GM18873 (cell line): ENCODE measurements at regions not wholly inside any gene's neighbourhood (a gene's known extent, or its start where the extent isn't known, plus 50 kb on each side); places are given as distances from the start of the nearest gene placed in this dataset.

Experiments used
- ATAC-seq: cut with Tn5 transposase; IDR thresholded peaks from one replicate; pipeline ENCODE4 v1.9.1; 2021; ENCODE audit warnings: mild to moderate bottlenecking, moderate library complexity, moderate number of reproducible peaks; ENCODE audit not compliant: unreplicated experiment, low FRiP score

DNA sequence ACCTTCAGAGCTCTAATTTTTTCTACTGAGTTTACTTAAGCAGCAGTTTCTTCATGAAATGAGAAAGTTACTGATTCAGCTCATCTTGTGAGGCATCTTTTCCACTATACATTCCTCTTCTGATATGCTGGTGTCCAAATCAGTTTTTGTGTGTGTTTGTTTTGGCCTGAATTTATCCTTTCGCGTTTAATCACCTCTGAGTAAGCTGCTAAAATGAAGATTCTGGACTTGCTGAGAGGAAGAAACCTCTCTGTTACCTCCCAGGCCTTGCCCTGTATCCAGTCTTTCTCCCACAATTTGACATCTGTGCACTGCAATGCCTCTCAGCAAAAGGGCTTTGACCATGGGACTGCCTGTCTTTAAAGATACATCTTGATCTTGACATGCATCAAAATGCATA lies 536.2 kb upstream of the NRSN1 start:
- no peak for ATAC-seq

- ATAC-seq = no peak
Observed at GRCh38 chr6:23590498-23591126, 535.4 kb upstream of the NRSN1 start.

GRCh38 chr6:23591761-23592160 lies 534.3 kb upstream of the NRSN1 start:
- ATAC-seq = no peak

- no peak for ATAC-seq
Observed at GRCh38 chr6:23600118-23600517, 525.9 kb upstream of the NRSN1 start.

DNA sequence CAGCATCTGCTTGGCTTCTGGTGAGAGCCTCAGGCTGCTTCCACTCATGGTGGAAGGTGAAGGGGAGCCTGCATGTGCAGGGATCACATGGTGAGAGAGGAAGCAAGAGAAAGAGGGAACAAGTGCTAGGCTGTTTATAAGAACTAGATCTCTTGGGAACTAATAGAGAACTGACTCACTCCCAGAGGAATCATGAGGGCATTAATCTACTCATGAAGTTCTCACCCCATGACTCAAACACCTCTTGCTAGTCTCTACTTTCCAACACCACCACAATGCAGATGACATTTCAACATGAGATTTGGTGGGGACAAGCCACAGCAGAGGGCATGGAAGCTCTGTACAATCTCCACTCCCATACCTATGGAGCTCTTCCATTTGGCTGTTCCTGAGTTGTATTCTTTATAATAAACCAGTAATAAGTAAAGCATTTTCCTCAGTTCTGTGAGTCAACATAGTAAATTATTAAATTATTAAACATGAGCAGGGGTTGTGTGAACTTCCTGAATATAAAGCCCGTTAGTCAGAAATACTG lies 524.1 kb upstream of the NRSN1 start:
- no peak for ATAC-seq

- ATAC-seq = no peak
Observed at GRCh38 chr6:23608931-23609435, 517.0 kb upstream of the NRSN1 start.

GRCh38 chr6:23611776-23612381 lies 514.1 kb upstream of the NRSN1 start:
- no peak for ATAC-seq

DNA sequence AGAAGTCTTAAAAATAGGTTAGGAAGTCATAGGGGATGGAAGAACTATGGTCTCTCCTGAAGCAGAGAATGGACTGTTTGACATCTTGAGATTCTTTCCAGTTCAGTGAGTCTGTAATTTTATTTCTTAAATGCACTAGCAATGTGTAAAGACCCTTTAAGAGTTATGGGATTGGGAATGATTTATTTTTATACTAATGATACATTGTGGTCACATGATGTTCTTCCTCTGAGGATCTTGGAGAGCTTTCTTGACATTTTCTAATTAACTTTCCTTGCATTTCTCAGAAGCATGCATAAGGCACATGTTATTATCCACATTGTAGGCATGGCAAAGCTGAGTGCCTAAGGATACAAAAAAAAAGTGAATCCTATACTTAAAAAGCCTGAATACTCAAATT lies 507.6 kb upstream of the NRSN1 start:
- ATAC-seq = no peak

DNA sequence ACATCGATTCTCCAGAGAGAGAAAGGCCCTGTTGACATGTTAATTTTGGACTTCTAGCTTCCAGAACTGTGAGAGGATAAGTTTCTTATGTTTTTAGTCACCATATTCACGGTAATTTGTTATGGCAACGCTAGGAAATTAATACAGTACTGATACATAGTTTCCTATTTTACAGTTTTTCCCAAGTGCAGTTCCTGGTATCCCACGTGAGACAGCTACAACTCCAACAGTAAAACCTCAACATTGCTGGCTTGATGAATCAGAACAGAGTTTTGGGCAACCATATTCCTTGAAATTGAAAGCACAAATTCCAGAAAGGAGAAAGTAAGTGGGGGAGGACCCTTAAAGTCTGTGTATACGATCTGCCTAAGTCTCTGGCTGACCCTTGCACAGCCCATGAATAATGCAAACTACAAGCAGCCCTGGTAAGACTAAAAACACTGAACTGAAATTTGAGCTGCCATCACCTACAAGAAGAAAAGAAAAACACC lies 505.1 kb upstream of the NRSN1 start:
- ATAC-seq = no peak

DNA sequence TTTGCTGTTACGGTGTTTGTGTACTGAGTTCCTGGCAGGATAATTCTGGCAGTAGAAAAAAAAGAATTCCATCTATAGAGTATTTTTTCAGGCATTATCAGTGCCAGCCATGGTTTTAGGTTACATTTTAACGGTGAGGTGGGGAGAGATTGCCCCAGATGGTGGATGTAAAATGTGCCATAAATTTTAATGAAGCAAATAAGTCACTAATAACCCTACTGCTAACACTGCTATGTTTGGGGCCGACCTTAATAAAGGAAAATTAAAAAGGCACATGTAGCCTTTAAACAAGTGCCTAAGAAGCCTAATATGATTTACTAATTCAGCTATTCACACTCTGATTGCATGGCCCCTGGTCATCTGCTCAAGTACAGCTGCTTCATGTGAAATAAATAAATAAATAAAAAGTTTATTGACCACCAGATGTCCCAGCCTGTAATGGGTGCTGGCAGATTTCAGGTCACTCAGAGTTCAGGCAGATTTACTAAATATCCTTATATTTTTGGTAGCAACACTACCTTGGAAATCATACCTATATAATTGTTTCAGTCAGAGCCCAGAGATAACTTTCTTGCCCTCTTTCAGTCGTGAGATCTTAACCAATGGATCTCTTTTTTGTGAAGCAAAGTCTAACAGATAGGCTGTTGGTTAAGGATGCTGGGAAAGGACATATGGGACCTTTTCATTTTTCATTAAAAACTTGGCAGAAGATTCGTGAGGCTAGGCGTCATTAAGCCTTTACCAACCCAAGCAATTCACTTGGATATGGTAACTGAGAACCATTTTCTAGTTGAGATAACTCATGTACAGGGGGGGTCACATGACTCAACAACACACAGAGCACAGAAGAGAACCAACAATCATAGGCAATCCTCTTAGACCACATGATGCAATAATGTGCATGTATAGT lies 495.0 kb upstream of the NRSN1 start:
- no peak for ATAC-seq

DNA sequence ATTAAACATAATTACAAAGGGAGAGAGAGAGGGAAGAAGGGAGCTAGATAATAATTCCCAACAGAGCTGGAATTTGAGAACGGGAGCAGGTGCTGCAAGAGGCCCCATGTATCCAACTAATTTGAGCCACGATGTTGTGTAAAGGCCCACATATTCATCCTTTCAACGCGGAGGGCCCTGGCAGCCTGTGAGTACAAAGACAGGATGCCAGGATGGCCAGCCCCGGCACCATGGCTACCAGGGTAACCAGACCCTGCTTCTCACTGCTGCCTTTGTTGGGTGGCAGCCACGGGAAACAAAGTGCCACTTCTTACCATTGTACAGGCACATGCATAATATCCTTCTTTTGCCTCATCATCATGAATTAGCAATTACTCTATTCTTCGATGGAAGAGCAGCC lies 492.0 kb upstream of the NRSN1 start:
- ATAC-seq = no peak

DNA sequence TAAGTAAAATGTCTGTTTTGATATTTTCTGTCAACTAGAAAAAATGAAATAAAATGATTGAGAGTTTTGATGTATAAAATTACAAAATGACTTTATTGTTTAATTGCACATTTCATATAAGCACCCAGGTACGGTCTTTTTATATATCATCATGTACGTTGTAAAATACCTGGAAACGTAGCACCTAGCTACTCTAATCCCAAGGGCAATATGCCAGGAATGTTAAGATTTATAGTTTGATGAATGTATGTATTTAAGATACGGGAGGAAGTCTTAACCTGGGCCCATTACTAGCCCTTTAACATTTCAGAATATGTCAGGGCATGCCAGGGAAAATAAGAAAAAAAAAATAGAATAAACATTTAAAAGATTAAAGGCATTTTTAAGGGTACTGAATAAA lies 490.9 kb upstream of the NRSN1 start:
- ATAC-seq = no peak

DNA sequence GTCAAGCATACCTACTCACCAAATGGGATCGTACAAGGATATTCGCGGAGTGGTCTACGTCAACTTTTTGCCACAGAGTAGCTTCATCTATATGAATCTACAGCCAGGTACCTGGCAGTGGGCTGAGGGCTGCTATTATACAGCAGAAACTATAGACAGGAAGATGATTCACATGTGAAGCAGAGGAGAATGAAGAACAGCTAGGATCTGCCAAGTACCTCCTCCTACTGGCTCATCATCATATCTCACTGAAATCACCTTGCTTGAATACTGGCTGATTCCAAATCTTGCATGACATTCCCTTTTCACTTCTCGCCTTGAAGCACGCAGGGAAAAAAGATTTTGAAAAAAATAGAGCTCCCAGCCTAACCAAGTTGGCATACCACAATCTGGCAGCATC lies 488.7 kb upstream of the NRSN1 start:
- ATAC-seq = no peak

DNA sequence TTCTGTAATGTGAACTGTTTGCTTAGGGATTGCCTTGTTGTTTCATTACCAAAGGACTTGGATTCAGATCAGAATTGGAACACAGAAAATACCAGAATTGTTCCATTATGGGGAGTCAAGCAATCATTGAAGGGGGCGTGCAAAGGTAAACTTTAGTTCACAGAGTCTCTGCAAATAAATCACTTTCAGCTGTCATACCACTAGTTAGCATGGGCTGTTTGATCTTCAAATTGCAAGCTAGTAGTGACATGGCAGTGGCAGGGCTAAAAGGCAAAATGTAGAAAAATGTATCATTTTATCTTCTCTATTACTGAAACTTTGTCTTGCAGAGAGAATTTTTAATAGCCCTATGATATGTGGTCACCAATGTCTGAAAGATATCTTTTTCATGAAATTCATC lies 483.2 kb upstream of the NRSN1 start:
- no peak for ATAC-seq

DNA sequence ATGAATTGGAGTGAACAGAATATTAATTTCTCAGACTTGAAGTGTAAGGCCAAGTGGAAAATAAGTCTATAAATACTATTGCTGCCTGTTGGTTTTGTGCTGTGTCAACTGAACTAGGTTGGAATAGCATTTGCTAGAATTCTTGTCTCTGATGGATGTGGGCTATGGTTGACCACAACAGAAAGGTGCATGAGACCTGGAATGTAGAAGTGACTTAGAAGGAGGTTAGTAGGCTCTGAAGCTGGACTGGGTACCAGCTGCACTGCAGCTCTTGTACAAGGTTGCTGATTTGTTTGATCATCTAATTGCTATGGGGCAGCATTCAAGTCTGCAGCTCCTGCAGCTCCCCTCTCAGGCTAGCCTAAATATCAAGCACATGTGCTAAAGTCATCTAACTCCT lies 479.0 kb upstream of the NRSN1 start:
- ATAC-seq = no peak

GRCh38 chr6:23650676-23651075 lies 475.3 kb upstream of the NRSN1 start:
- ATAC-seq = no peak

GRCh38 chr6:23654745-23655144 lies 471.3 kb upstream of the NRSN1 start:
- no peak for ATAC-seq

DNA sequence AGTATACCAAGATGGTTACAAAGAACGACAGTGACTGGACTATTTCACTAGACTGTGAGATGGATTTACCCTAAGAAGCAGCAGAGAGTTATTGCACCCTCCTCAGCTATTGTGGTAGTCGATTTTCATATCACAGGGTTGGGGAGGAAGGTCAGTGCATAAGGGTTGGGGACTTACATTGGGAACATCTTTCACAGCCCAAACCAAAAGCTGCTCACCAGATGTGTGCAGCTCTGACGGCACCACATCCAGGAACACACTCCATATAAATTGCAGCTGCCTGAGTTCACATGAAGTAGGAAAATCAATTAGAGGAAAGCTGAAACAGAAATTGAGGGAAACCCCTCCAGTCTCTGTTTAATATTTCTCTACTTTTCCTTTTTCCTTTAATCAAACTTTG lies 470.5 kb upstream of the NRSN1 start:
- no peak for ATAC-seq

DNA sequence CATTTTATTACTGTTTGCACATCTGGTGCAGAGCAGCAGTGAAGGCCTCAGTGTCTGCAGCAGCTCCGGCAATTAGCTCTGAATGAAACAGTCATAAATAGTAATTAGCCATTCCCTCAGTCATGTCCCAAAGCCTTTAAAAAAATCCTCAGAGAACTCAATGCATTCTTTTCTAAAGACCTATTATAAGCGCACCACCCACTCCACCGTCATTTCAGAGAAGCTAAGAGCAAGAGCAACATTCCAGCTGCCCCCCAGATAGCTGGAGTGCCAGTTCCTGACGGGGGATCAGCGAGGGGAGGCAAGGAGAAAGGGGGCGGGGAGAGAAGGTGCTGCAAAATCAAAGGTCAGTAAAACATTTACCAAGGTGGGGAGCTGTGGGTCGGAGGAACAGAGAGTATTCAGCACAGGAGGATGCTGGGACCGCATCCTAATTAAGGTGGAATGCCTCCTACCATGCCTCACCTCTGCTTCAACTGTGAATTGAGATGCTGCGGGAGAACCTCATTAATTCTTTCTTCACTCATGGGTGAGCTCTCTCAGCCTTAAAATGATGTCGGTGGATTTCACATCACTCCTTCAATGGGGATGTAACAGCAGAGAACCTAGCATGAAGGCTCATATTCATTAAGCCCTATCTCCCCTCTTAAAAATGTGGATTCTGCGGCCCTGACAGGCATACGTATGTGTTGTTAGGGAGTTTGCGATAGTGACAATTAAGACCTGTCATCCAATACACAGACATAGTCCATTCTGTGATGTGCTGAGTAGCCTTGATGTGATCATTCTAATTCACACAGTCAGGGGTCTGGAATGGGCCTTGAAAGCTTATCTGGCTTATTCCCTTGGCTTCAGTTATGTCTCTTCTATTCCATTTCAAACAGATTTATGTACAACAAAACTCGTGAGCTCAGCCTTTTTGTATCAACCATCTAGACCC lies 469.5 kb upstream of the NRSN1 start:
- no peak for ATAC-seq

- ATAC-seq = no peak
Observed at GRCh38 chr6:23659125-23659524, 466.9 kb upstream of the NRSN1 start.
